PC-9 (cell line): ENCODE measurements at regions not wholly inside any gene's neighbourhood (a gene's known extent, or its start where the extent isn't known, plus 50 kb on each side); places are given as distances from the start of the nearest gene placed in this dataset.

Experiments
- CTCF ChIP-seq: fragments of 200-600 bp; sonication (generic); conservative IDR thresholded peaks from 2 replicates; pipeline ENCODE4 v1.6.1; 2017; ENCODE audit warnings: mixed run types, antibody characterized with exemption, mild to moderate bottlenecking, moderate library complexity
- EZH2 ChIP-seq: fragments of 200-600 bp; sonication (generic); IDR thresholded peaks from 2 replicates; pipeline ENCODE4 v1.8.0; 2017; ENCODE audit warnings: antibody characterized with exemption, low read depth

GRCh38 chr10:120666308-120666707 lies 184.9 kb upstream of the WDR11 start:
- TF ChIP-seq CTCF: no peak
- TF ChIP-seq EZH2: no peak
